K562 (cell line): ENCODE measurements at regions not wholly inside any gene's neighbourhood (a gene's known extent, or its start where the extent isn't known, plus 50 kb on each side); places are given as distances from the start of the nearest gene placed in this dataset.

Experiments used
- EGR1 ChIP-seq: fragments of 450-650 bp; conservative IDR thresholded peaks from 2 replicates; pipeline ENCODE4 v1.6.1; 2017; ENCODE audit warnings: mild to moderate bottlenecking
- FOSL1 ChIP-seq: fragments of 200-800 bp; sonication (Bioruptor generic); conservative IDR thresholded peaks from 2 replicates; pipeline ENCODE4 v1.6.1; 2016; ENCODE audit warnings: missing genetic modification characterization, missing compliant biosample characterization
- RAD21 ChIP-seq, 2 experiments: fragments of 250-450 bp in 1 of 2; fragments of 450-650 bp in 1 of 2; sonication (Bioruptor Pico) in 1 of 2; formaldehyde crosslinking in 1 of 2; IDR thresholded peaks in 1 of 2; conservative IDR thresholded peaks in 1 of 2; 2 replicates each; pipeline versions ENCODE4 v1.4.0 to v1.8.0; 2020 to 2022; ENCODE audit warnings: mild to moderate bottlenecking in 2 of 2, moderate library complexity in 1 of 2
- SMAD4 ChIP-seq: fragments of 250-450 bp; sonication (Bioruptor Pico); conservative IDR thresholded peaks from 2 replicates; pipeline ENCODE4 v1.8.0; 2021; ENCODE audit warnings: inconsistent platforms, mild to moderate bottlenecking, moderate library complexity
- SOX6 ChIP-seq: fragments of 450-650 bp; IDR thresholded peaks from 2 replicates; pipeline ENCODE4 v1.6.1; 2014; ENCODE audit warnings: mild to moderate bottlenecking
- ZNF232 ChIP-seq: sonication (generic); formaldehyde crosslinking; IDR thresholded peaks from 2 replicates; pipeline ENCODE4 v1.8.0; 2022; ENCODE audit warnings: mild to moderate bottlenecking, missing genetic modification reagents

DNA sequence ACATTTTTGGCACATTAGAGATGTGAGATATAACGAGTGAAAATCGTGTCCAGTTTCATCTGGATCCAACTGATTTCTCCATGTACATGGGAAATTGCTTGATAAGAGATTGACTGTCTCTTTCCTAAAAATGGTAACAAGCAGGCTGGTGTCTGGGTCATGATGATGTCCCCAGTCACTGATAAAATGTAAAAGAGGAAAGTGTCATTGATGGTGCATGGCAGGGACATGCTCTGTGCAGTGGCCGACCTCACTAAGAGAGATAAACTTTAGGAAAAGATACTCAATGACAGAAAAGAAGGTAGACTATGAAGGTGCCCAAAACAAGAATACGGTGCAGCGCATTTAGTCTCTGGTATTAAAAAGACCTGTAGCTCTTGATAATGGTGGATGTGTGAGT lies 1517.5 kb downstream of the RPIA start:
- TF ChIP-seq FOSL1 (no peak), ZNF232 (CRISPR knock-in tag) (no peak), RAD21 (CRISPR knock-in tag; conservative IDR thresholded peaks at IDR 0.05 in 1 of 2, IDR thresholded peaks at IDR 0.05 in 1 of 2) (no peak), SMAD4 (CRISPR knock-in tag) (no peak), EGR1 (no peak), SOX6 (no peak)
